Subcutaneous abdominal adipose tissue (tissue), 5 donors: ENCODE measurements at regions not wholly inside any gene's neighbourhood (a gene's known extent, or its start where the extent isn't known, plus 50 kb on each side); places are given as distances from the start of the nearest gene placed in this dataset.
"Not testable (repeated sequence)": the region's sequence is repeated elsewhere in the genome, so short reads cannot be mapped to it uniquely, and the experiment has no call there.

Experiments
- H3K27ac ChIP-seq: one replicate; pipeline ENCODE4 v1.7.0; 2013; ENCODE audit warnings: low read depth, mild to moderate bottlenecking, inconsistent platforms, low read length, moderate library complexity
- H3K27me3 ChIP-seq, 5 donors: one replicate each; pipeline ENCODE4 v1.7.0; 2013; ENCODE audit warnings: low read length in 5 of 5, inconsistent platforms in 1 of 5; ENCODE audit not compliant: control insufficient read depth in 5 of 5, insufficient read depth in 4 of 5
- H3K36me3 ChIP-seq, 5 donors: one replicate each; pipeline ENCODE4 v1.7.0; 2013; ENCODE audit warnings: low read length in 5 of 5; ENCODE audit not compliant: control insufficient read depth in 5 of 5, insufficient read depth in 5 of 5
- H3K4me1 ChIP-seq, 5 donors: one replicate each; pipeline ENCODE4 v1.7.0; 2013; ENCODE audit warnings: low read length in 5 of 5, mild to moderate bottlenecking in 3 of 5, moderate library complexity in 1 of 5; ENCODE audit not compliant: control insufficient read depth in 5 of 5, insufficient read depth in 5 of 5
- H3K4me3 ChIP-seq, 5 donors: one replicate each; pipeline ENCODE4 v1.7.0; 2013; ENCODE audit warnings: low read length in 5 of 5, low read depth in 1 of 5
- H3K9ac ChIP-seq, 5 donors: one replicate each; pipeline ENCODE4 v1.7.0; 2013; ENCODE audit warnings: low read length in 5 of 5, mild to moderate bottlenecking in 4 of 5, moderate library complexity in 3 of 5
- H3K9me3 ChIP-seq, 5 donors: one replicate each; pipeline ENCODE4 v1.7.0; 2013; ENCODE audit warnings: low read length in 5 of 5; ENCODE audit not compliant: control insufficient read depth in 5 of 5
- donor health status: healthy.
- donor health status: healthy.
- donor health status: healthy.
- donor health status: healthy.
- donor health status: healthy.

- no peaks in the 10 kb centered on the region for H3K27me3 ChIP-seq
- no peaks in the 10 kb centered on the region for H3K36me3 ChIP-seq
- no peak overlapping the region for H3K4me3 ChIP-seq
- no peaks in the 10 kb centered on the region for H3K4me1 ChIP-seq
- H3K27ac ChIP-seq, result no peak overlapping the region
- H3K9me3 ChIP-seq, result peaks cover 0 to 15% (median 10%) of the 10 kb centered on the region in 5 donors
- no peak overlapping the region for H3K9ac ChIP-seq
These were observed 157.7 kb downstream of the MTERF1 start for GRCh38 chr7:91722831-91723230.

DNA sequence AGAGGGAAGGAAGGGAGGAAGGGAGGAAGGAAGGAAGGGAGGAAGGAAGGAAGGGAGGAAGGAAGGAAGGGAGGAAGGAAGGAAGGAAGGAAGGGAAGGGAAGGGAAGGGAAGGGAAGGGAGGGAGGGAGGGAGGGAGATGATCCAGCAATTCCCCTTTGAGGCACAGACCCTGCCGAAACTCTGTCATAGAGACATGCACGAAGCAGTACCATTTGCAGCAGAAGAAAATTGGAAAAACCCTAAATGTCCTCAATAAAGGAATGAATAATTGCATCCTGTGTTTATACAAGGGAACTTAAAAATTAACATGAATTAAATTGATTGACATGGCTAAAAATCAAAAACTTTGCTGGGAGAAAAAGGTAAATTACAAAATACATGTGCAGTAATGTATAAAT, 151.5 kb downstream of the MTERF1 start:
- H3K4me1 ChIP-seq, H3K36me3 ChIP-seq, H3K27me3 ChIP-seq, H3K27ac ChIP-seq, H3K9ac ChIP-seq, H3K4me3 ChIP-seq, H3K9me3 ChIP-seq: not testable (repeated sequence)

GRCh38 chr7:91731976-91732375, 148.5 kb downstream of the MTERF1 start:
- Histone ChIP-seq H3K9ac (no peak overlapping the region), H3K4me1 (no peaks in the 10 kb centered on the region), H3K27ac (no peak overlapping the region), H3K4me3 (no peak overlapping the region), H3K9me3 (peaks cover 0 to 12% (median 8%) of the 10 kb centered on the region in 5 donors), H3K36me3 (no peaks in the 10 kb centered on the region), H3K27me3 (no peaks in the 10 kb centered on the region)

DNA sequence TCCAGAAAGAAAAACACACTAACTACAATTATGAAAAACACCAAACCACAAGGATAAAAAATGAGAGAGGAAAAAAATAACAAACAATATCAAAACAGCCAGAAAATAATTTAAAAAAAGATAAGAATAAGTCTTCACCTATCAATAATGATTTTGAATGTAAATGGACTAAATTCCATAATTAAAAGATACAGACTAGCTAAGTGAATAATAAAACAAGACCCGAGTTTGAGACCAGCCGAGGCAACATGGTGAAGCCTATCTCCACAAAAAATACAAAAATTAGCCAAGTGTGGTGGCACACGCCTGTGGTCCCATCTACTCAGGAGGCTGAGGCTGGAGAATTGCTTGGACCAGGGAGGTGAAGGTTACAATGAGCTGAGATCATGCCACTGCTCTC, 131.1 kb downstream of the MTERF1 start:
- no peak overlapping the region for H3K9ac ChIP-seq
- H3K9me3 ChIP-seq, result peaks cover 0 to 11% (median 3%) of the 10 kb centered on the region in 5 donors
- H3K4me3 ChIP-seq, result no peak overlapping the region
- H3K27me3 ChIP-seq, result no peaks in the 10 kb centered on the region
- H3K27ac ChIP-seq, result no peak overlapping the region
- H3K4me1 ChIP-seq, result no peaks in the 10 kb centered on the region
- no peaks in the 10 kb centered on the region for H3K36me3 ChIP-seq

GRCh38 chr7:91750091-91750490, 130.4 kb downstream of the MTERF1 start:
- Histone ChIP-seq H3K27me3 (no peaks in the 10 kb centered on the region), H3K9ac (no peak overlapping the region), H3K9me3 (peaks cover 0 to 11% (median 3%) of the 10 kb centered on the region in 5 donors), H3K36me3 (no peaks in the 10 kb centered on the region), H3K27ac (no peak overlapping the region), H3K4me3 (no peak overlapping the region), H3K4me1 (no peaks in the 10 kb centered on the region)

GRCh38 chr7:91752102-91752501, 128.4 kb downstream of the MTERF1 start:
- Histone ChIP-seq H3K27ac (no peak overlapping the region), H3K36me3 (no peaks in the 10 kb centered on the region), H3K27me3 (no peaks in the 10 kb centered on the region)

GRCh38 chr7:91754280-91754679, 126.2 kb downstream of the MTERF1 start:
- not testable (repeated sequence) for H3K27ac ChIP-seq, H3K4me3 ChIP-seq, H3K9ac ChIP-seq, H3K36me3 ChIP-seq, H3K27me3 ChIP-seq, H3K4me1 ChIP-seq
- H3K9me3 ChIP-seq, result peaks cover 0 to 11% (median 4%) of the 10 kb centered on the region in 5 donors

More at GRCh38 chr7:91752102-91752501, 128.4 kb downstream of the MTERF1 start:
- Histone ChIP-seq H3K4me1 (no peaks in the 10 kb centered on the region), H3K9me3 (peaks cover 0 to 11% (median 3%) of the 10 kb centered on the region in 5 donors), H3K4me3 (no peak overlapping the region), H3K9ac (no peak overlapping the region)

DNA sequence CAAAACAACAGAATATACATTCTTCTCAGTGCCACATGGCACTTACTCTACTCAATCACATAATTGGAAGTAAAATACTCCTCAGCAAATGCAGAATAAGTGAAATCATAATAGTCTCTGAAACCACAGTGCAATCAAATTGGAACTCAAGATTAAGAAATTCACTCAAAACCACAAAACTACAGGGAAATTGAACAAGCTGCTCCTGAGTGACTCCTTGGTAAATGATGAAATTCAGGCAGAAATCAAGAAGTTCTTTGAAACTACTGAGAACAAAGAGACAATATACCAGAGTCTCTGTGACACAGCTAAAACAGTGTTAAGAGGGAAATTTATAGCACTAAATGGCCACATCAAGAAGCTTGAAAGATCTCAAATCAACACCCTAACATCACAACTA, 125.4 kb downstream of the MTERF1 start:
- not testable (repeated sequence) for H3K27ac ChIP-seq, H3K4me3 ChIP-seq, H3K9me3 ChIP-seq, H3K4me1 ChIP-seq, H3K27me3 ChIP-seq, H3K9ac ChIP-seq, H3K36me3 ChIP-seq

- Histone ChIP-seq H3K4me1 (no peaks in the 10 kb centered on the region), H3K9ac (no peak overlapping the region), H3K36me3 (no peaks in the 10 kb centered on the region), H3K27me3 (no peaks in the 10 kb centered on the region), H3K4me3 (no peak overlapping the region), H3K27ac (no peak overlapping the region), H3K9me3 (peaks cover 0 to 7% (median 0%) of the 10 kb centered on the region in 5 donors)
These were observed 121.2 kb downstream of the MTERF1 start for GRCh38 chr7:91759205-91759863.

DNA sequence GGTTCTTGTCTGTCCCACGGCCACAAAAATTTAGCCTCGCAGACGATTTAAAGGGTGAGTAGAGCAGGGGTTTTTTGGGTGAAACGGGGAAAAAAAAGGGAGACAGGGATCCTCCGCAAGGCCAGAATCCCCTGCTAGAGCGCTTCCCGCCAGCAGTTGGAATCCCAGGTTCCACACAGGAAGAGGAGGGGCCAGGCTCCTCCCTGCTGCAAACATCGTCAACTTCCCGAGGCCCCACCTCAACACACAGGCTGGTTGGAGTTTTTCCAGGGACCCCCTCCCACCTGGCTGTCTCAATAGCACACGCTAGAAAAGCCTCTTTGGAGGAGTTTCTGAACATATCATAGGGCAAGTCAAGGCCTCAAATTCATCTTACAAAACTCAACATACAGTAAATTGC, 112.7 kb downstream of the MTERF1 start:
- H3K36me3 ChIP-seq, result no peaks in the 10 kb centered on the region
- H3K4me1 ChIP-seq, result no peaks in the 10 kb centered on the region
- H3K27ac ChIP-seq, result no peak overlapping the region
- H3K4me3 ChIP-seq, result no peak overlapping the region
- no peak overlapping the region for H3K9ac ChIP-seq
- H3K9me3 ChIP-seq, result peaks cover 0 to 8% (median 0%) of the 10 kb centered on the region in 5 donors
- H3K27me3 ChIP-seq, result no peaks in the 10 kb centered on the region
